Limb (tissue), 2 donors: ENCODE measurements at regions not wholly inside any gene's neighbourhood (a gene's known extent, or its start where the extent isn't known, plus 50 kb on each side); places are given as distances from the start of the nearest gene placed in this dataset.

Source experiments
- DNase-seq, 2 donors: peaks; one replicate each; pipeline ENCODE4 v3.0.0-alpha.2; 2016; ENCODE audit errors: extremely low spot score in 2 of 2

DNA sequence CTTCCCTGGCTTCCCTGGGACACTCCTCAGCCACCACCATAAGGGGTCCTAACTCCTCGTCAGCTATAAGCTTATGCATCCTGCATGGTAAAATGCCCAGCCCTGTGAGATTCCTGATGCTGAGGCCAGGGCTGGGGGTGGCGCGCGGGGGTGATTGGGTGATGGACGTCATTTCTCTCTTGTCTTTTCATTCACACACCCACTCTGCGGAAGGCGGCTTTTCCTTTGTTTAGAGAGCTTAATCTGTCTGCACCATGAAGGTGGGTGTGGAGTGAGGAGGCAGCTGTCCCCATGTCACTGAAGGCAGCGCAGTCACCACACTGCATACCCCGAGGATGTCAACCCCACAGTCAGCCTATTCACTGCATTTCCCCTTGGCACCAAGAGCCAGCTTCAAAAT lies 110.0 kb upstream of the NSMCE3 start:
- no peak for DNase-seq

GRCh38 chr15:29377161-29377560 lies 107.5 kb upstream of the NSMCE3 start:
- no peak for DNase-seq

DNA sequence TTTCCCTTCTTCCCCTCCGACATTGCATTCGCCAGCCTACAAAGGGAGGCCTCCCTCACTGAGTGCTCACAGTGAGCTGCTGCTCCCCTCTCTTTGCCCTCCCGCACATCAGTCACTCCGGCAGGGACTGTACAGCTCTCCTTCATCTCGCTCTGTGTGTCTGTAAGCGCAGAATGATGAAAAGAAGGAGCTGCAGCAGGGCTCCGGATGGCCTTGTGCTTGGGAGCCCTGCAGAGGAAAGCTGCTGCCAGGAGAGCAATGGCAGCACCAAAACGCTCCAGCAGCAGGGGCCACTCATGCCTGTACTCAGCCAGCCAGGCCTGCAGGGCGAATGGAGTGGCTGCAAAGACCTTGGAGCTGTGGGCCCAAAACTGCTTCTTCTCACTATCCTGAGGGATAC lies 107.0 kb upstream of the NSMCE3 start:
- no peak for DNase-seq

- no peak for DNase-seq
Measured at GRCh38 chr15:29369261-29369660, 99.6 kb upstream of the NSMCE3 start.

- no peak for DNase-seq
Measured at GRCh38 chr15:29364426-29365078, 94.9 kb upstream of the NSMCE3 start.

- no peak for DNase-seq
Measured at GRCh38 chr15:29361560-29361959, 91.9 kb upstream of the NSMCE3 start.

DNA sequence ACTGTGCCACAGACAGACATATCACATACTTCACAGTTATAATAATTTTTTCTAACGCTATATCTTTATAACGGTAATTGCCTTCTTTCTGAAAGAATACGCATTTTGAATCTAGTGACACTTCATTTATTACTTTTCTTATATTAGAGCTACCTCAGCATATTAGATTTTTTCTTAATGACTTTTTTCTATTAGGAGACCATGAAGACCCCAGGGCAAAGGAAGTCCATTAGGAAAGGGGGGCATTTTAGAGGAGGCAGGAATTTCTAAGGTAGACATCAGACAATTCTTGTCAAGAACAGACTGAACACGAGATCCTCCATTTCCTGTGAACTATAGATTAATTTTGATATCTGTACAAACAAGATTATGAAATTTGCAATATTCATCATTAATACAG lies 90.5 kb upstream of the NSMCE3 start:
- no peak for DNase-seq

GRCh38 chr15:29356786-29357185 lies 87.2 kb upstream of the NSMCE3 start:
- no peak for DNase-seq

GRCh38 chr15:29355477-29355876 lies 85.9 kb upstream of the NSMCE3 start:
- no peak for DNase-seq

DNA sequence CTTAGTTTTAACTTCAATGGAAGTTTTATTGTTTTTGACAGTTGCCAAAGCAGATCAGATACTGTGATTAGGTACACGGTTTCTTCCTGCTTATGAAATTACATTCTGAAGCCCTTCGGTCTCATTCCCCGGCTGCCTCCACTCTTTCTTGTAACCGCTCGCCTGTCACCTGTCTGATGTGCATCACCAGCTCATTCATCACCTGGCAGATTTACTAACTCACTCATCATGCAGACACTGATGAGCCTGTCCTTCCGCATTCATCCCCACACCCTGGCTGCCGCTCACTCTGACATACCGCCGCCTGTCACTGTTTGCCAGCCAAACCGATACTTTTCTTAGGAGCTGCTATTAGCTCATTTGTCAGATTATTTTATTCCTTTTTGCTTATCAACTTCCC lies 82.8 kb upstream of the NSMCE3 start:
- DNase-seq = no peak

DNA sequence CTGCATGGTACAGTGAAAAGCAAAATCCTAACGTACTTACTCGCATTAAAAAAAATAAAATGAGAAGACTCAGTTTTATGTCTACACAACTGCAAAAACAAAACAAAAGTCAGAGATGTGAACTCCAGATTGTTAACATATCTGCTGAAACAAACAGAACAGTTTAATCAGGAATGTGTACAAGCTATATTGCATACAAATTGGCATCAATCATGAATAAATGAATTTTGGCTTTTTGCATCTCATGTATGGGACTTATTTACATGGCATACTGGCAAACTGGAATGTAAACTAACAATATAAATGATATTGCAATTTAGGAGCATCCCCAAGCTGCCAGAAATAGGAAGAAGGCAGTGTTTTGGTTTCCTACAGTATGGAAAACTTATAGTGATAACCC lies 79.6 kb upstream of the NSMCE3 start:
- DNase-seq = no peak

GRCh38 chr15:29348336-29348914 lies 78.8 kb upstream of the NSMCE3 start:
- peak; percentile 74 to 84 for DNase-seq

DNA sequence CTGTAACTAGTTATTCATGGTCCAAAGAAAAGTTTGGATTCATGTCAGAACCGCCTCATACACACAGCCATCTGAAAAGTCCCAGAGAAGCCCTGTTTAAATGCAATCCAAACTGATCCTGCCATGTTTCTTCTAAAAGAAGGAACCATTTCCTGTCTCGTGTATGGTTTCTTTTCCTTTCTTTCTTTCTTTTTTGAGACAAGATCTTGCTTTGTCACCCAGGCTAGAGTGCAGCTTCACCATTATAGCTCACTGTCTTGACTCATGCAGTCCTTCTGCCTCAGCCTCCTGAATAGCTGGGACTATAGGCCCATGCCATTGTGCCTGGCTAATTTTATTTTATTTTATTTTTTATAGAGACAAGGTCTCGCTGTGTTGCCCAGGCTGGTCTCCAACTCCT lies 77.4 kb upstream of the NSMCE3 start:
- no peak for DNase-seq

DNA sequence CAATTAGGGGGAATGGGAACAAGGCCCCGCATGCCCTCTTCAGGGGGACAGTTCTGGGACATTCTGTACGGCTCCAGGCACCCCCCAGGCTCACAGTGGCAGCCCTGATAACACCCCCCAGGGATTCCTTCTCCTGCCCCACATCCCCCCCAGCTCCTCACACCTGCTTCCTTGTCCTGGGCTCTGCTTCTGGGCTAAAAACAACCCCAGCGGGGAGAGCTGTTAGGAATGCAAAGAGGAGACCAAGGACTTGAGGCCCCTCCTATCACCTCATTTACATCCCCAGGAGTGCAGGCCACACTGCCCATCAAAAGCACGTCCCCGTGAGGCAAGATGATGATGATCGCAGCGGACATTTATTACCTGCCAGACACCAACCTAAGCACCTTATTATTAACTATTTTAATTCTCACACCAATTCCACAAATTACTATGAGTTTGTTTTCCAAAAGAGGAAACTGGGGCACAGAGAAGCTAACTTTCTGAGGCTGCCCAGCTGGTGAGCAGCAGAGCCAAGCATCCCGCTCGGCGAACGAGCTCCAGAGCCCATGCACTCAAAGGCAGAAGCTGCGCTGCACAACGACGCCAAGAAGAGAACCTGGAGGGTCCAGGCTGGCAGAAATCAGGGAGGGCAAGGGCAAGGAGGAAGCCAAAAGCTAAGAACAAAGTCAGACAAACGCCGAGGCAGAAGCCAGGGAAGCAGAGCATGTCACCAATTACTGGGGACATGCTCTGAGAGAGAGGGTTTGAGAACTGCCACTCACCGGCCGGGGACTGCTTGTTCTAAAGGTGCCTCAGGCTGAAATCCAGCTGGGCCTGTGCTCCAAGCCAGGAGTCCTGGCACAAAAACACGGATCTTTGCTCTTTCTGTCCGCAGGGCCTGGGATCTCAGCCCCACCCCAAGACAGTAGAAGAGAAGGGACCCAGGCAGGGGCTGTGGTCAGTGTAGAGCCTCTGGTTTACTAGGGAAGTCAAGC lies 76.2 kb upstream of the NSMCE3 start:
- no peak for DNase-seq

DNA sequence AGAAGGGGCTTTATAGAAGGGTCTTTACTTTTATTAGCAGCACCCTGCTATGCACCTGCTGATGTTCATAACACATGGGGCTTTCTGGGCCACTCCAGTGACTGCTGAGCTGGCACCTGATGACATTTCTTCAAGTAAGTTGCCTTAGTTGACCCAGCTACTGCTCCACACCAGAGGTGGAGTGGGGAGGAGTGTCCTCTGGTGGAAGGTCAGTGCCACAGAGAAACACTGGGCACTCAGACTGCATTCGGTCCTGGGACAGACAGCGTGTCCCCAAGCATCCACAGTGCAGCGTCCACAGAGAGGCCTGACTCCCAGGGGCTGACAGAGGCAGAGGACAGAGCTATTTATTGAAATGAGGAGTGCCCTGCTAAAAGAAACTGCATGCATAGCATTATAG lies 74.9 kb upstream of the NSMCE3 start:
- DNase-seq = no peak

- DNase-seq = no peak
Measured at GRCh38 chr15:29343229-29343628, 73.6 kb upstream of the NSMCE3 start.

- DNase-seq = no peak
Measured at GRCh38 chr15:29342201-29342600, 72.6 kb upstream of the NSMCE3 start.

GRCh38 chr15:29337156-29337959 lies 67.7 kb upstream of the NSMCE3 start:
- DNase-seq = no peak

GRCh38 chr15:29334544-29334943 lies 64.9 kb upstream of the NSMCE3 start:
- no peak for DNase-seq

DNA sequence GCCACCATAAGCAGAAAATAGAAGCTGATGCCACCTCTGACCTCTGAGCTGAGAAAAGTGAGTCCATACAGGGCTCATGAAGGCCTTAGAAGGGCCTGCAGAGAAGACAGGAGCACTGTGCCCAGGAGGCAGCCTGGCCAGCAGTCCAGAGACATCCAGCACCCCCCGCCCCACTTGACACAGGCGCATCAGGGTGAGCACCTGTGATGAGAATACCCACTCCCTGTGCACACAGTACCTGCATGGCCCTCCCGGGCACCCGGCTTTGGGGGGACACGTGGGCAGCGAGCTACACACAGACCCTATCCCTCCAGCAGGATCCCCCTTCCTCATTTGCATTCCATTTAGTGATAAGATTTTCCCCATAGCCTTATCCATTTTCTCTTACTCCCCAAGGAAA lies 63.6 kb upstream of the NSMCE3 start:
- no peak for DNase-seq

- no peak for DNase-seq
Measured at GRCh38 chr15:29331669-29332068, 62.0 kb upstream of the NSMCE3 start.

GRCh38 chr15:29331071-29331470 lies 61.4 kb upstream of the NSMCE3 start:
- DNase-seq = no peak
